ENCODE measurements at regions not wholly inside any gene's neighbourhood (a gene's known extent, or its start where the extent isn't known, plus 50 kb on each side); places are given as distances from the start of the nearest gene placed in this dataset.
A peak's percentile ranks its signal among the peaks of the same experiment; 100 is the strongest.

DNA sequence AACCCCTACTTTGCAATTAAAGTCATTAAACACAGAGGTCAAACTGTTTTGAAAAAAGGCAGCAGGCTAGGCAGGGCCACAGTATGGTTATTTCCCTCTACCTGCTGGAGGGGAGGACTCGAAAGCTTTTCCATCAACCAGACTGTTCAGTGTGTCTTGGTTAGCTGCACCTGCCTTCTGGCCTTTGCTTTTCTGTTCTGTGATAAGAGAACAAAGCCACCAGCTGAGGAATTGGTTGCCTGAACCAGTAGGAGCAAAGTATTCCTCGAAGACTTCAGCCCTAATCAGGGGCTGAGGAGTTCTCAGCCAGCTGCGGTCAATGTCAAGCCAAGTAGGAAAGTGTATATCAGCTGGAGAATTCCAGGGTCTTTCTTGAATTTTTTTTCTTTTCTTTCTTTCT is 132.5 kb downstream of the SOX2 start:
- no peaks in the 10 kb centered on the region for H3K9me3 ChIP-seq (ENCODE audit: low read length)
- peak overlapping the region; percentile 40; the same call in 1 of the 2 replicates for H3K4me2 ChIP-seq (ENCODE audit: low read length)
- H3F3A ChIP-seq (ENCODE audit: insufficient read depth, low read length), result peaks cover 18% of the 10 kb centered on the region
- H3K4me1 ChIP-seq (ENCODE audit: insufficient read depth, low read length, severe bottlenecking), result peaks cover 51% of the 10 kb centered on the region
- no peak overlapping the region for H3K4me3 ChIP-seq (ENCODE audit: low read depth, low read length, poor library complexity, severe bottlenecking)
- no peaks in the 10 kb centered on the region for H3K9me2 ChIP-seq (ENCODE audit: low read depth, low read length)
- no peaks in the 10 kb centered on the region for H3K36me3 ChIP-seq (ENCODE audit: insufficient read depth, low read length)
- TF ChIP-seq EZH2 (IDR thresholded peaks at IDR 0.05; ENCODE audit: borderline replicate concordance, low read length), result no peak
- TF ChIP-seq, protein P1, sequence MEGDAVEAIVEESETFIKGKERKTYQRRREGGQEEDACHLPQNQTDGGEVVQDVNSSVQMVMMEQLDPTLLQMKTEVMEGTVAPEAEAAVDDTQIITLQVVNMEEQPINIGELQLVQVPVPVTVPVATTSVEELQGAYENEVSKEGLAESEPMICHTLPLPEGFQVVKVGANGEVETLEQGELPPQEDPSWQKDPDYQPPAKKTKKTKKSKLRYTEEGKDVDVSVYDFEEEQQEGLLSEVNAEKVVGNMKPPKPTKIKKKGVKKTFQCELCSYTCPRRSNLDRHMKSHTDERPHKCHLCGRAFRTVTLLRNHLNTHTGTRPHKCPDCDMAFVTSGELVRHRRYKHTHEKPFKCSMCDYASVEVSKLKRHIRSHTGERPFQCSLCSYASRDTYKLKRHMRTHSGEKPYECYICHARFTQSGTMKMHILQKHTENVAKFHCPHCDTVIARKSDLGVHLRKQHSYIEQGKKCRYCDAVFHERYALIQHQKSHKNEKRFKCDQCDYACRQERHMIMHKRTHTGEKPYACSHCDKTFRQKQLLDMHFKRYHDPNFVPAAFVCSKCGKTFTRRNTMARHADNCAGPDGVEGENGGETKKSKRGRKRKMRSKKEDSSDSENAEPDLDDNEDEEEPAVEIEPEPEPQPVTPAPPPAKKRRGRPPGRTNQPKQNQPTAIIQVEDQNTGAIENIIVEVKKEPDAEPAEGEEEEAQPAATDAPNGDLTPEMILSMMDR (IDR thresholded peaks at IDR 0.05; ENCODE audit: low read length), result no peak
- peak overlapping the region; percentile 88 for H3K27ac ChIP-seq (ENCODE audit: low read depth, low read length, poor library complexity, severe bottlenecking)
- H3K79me2 ChIP-seq (ENCODE audit: insufficient read depth, low read length), result no peaks in the 10 kb centered on the region
- H2AFZ ChIP-seq (ENCODE audit: low read length), result 0 out of 2 replicates have a peak overlapping the region, but pooled peaks have one; percentile 7
- H3K9ac ChIP-seq (ENCODE audit: low read length), result peak overlapping the region; percentile 32; the same call in 1 of the 2 replicates
- no peaks in the 10 kb centered on the region for H4K20me1 ChIP-seq (ENCODE audit: insufficient read depth, low read length)
- no peaks in the 10 kb centered on the region for H3K27me3 ChIP-seq (ENCODE audit: insufficient read depth, low read length)

DNA sequence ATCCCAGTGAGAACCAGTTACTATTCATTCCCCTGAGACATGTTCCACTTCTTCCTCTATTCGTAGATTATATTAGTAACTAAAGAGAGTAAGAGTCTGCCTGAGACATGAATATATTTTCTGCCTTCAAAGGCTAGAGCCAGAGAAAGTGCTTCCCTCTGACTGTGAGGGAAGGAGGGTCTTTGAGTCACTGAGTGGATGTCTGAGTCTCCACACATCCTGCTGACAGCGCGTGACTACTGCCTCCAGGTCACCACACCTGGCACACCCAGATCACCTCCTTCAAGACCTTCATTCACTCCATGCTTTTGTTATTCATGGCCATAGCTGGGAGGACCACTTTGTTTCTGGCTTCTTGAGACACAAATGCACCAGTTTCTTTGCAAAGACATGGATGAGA is 135.6 kb downstream of the SOX2 start:
- Histone ChIP-seq H3K27ac (ENCODE audit: low read depth, low read length, poor library complexity, severe bottlenecking) (peak overlapping the region; percentile 35), H3K9ac (ENCODE audit: low read length) (no peak overlapping the region), H3K27me3 (ENCODE audit: insufficient read depth, low read length) (no peaks in the 10 kb centered on the region), H3K4me3 (ENCODE audit: low read depth, low read length, poor library complexity, severe bottlenecking) (no peak overlapping the region), H3K4me1 (ENCODE audit: insufficient read depth, low read length, severe bottlenecking) (peaks cover 55% of the 10 kb centered on the region), H3K4me2 (ENCODE audit: low read length) (no peak overlapping the region), H3K79me2 (ENCODE audit: insufficient read depth, low read length) (no peaks in the 10 kb centered on the region), H3K9me3 (ENCODE audit: low read length) (no peaks in the 10 kb centered on the region), H4K20me1 (ENCODE audit: insufficient read depth, low read length) (no peaks in the 10 kb centered on the region), H2AFZ (ENCODE audit: low read length) (no peak overlapping the region), H3F3A (ENCODE audit: insufficient read depth, low read length) (0 out of 2 replicates have a peak, but pooled peaks cover 4% of the 10 kb centered on the region), H3K9me2 (ENCODE audit: low read depth, low read length) (no peaks in the 10 kb centered on the region), H3K36me3 (ENCODE audit: insufficient read depth, low read length) (no peaks in the 10 kb centered on the region)
- TF ChIP-seq, protein P1 (IDR thresholded peaks at IDR 0.05; ENCODE audit: low read length), result no peak
- no peak for TF ChIP-seq EZH2 (IDR thresholded peaks at IDR 0.05; ENCODE audit: borderline replicate concordance, low read length)

DNA sequence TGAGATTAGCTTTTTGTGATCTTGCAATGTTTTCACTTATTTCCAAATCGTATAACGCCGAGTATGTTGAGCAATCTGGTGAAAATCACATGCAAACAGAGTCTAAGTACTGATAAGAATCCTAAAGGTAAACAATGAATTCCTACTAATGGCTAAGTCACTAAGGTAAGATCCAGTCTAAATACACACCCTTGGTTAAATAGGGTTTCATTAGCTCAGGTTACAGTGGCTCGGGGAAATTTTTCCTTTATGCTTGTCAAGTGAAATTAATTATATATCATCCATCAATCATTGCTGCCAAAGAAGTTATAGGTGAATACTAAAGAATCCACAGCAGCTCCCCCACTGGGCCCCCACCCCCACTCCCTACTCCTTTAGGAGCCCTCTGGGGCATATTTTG is 139.3 kb downstream of the SOX2 start:
- no peaks in the 10 kb centered on the region for H4K20me1 ChIP-seq (ENCODE audit: insufficient read depth, low read length)
- H2AFZ ChIP-seq (ENCODE audit: low read length), result no peak overlapping the region
- H3K4me2 ChIP-seq (ENCODE audit: low read length), result no peak overlapping the region
- no peaks in the 10 kb centered on the region for H3F3A ChIP-seq (ENCODE audit: insufficient read depth, low read length)
- H3K9me2 ChIP-seq (ENCODE audit: low read depth, low read length), result no peaks in the 10 kb centered on the region
- peaks cover 51% of the 10 kb centered on the region for H3K4me1 ChIP-seq (ENCODE audit: insufficient read depth, low read length, severe bottlenecking)
- TF ChIP-seq, protein P1 (IDR thresholded peaks at IDR 0.05; ENCODE audit: low read length), result no peak
- TF ChIP-seq EZH2 (IDR thresholded peaks at IDR 0.05; ENCODE audit: borderline replicate concordance, low read length), result no peak
- no peak overlapping the region for H3K4me3 ChIP-seq (ENCODE audit: low read depth, low read length, poor library complexity, severe bottlenecking)
- H3K79me2 ChIP-seq (ENCODE audit: insufficient read depth, low read length), result no peaks in the 10 kb centered on the region
- no peaks in the 10 kb centered on the region for H3K36me3 ChIP-seq (ENCODE audit: insufficient read depth, low read length)
- no peaks in the 10 kb centered on the region for H3K27me3 ChIP-seq (ENCODE audit: insufficient read depth, low read length)
- 0 out of 2 replicates have a peak, but pooled peaks cover 4% of the 10 kb centered on the region for H3K9me3 ChIP-seq (ENCODE audit: low read length)
- peak overlapping the region; percentile 64 for H3K27ac ChIP-seq (ENCODE audit: low read depth, low read length, poor library complexity, severe bottlenecking)
- H3K9ac ChIP-seq (ENCODE audit: low read length), result no peak overlapping the region

Measured in OCI-LY1 (cell line).